ENCODE measurements at regions not wholly inside any gene's neighbourhood (a gene's known extent, or its start where the extent isn't known, plus 50 kb on each side); places are given as distances from the start of the nearest gene placed in this dataset.

GRCh38 chr22:49116021-49116420, 711.7 kb downstream of the BRD1 start:
- Histone ChIP-seq H4K20me1 (ENCODE audit: insufficient read depth, low read depth, low read length) (0 out of 2 replicates have a peak, but pooled peaks cover under 1% of the 10 kb centered on the region), H3K4me2 (ENCODE audit: low read depth, low read length, poor library complexity, severe bottlenecking) (no peak overlapping the region), H3K79me2 (ENCODE audit: low read length) (no peaks in the 10 kb centered on the region), H3K9me3 (ENCODE audit: low read length) (no peaks in the 10 kb centered on the region), H3K27me3 (ENCODE audit: low read length) (no peaks in the 10 kb centered on the region), H3K4me3 (ENCODE audit: low read length) (no peak overlapping the region), H2AFZ (ENCODE audit: low read length) (no peak overlapping the region), H3K4me1 (ENCODE audit: low read length) (no peaks in the 10 kb centered on the region), H3K9me2 (replicated peaks; ENCODE audit: insufficient read depth, low read length) (no peaks in the 10 kb centered on the region), H3K36me3 (ENCODE audit: insufficient read depth, low read length) (no peaks in the 10 kb centered on the region), H3K9ac (ENCODE audit: low read length) (no peak overlapping the region), H3K27ac (ENCODE audit: low read length) (no peak overlapping the region)
- DNase-seq, result no peak

DNA sequence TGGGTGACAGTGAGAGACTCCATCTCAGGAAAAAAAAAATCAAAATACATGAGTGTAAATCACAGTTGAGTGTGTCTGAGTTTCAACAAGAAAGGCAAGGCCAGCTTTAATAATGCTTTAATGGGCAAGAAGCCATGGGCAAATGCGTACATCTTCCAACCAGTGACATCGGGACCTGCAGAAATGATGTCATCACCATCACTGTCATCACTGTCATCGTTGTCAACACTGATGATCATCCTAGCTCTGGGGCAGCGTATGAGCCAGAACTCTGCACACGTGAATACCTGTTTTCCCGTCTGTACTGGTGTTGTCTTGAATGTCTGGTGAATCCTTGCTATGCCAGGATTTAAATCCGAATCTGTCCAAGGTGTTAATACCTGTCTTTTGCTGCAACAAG, 712.5 kb downstream of the BRD1 start:
- DNase-seq, result no peak

GRCh38 chr22:49113758-49114157, 713.9 kb downstream of the BRD1 start:
- Histone ChIP-seq H3K9me2 (replicated peaks; ENCODE audit: insufficient read depth, low read length) (no peaks in the 10 kb centered on the region), H2AFZ (ENCODE audit: low read length) (no peak overlapping the region), H3K79me2 (ENCODE audit: low read length) (no peaks in the 10 kb centered on the region), H4K20me1 (ENCODE audit: insufficient read depth, low read depth, low read length) (0 out of 2 replicates have a peak, but pooled peaks cover 5% of the 10 kb centered on the region), H3K36me3 (ENCODE audit: insufficient read depth, low read length) (no peaks in the 10 kb centered on the region), H3K4me3 (ENCODE audit: low read length) (no peak overlapping the region), H3K4me1 (ENCODE audit: low read length) (no peaks in the 10 kb centered on the region), H3K9me3 (ENCODE audit: low read length) (no peaks in the 10 kb centered on the region), H3K4me2 (ENCODE audit: low read depth, low read length, poor library complexity, severe bottlenecking) (no peak overlapping the region), H3K27ac (ENCODE audit: low read length) (no peak overlapping the region), H3K9ac (ENCODE audit: low read length) (no peak overlapping the region), H3K27me3 (ENCODE audit: low read length) (no peaks in the 10 kb centered on the region)
- DNase-seq, result no peak

More for the DNA sequence above, 712.5 kb downstream of the BRD1 start:
- Histone ChIP-seq H2AFZ (ENCODE audit: low read length) (no peak overlapping the region), H3K27me3 (ENCODE audit: low read length) (no peaks in the 10 kb centered on the region), H3K9me3 (ENCODE audit: low read length) (no peaks in the 10 kb centered on the region), H3K4me1 (ENCODE audit: low read length) (no peaks in the 10 kb centered on the region), H3K79me2 (ENCODE audit: low read length) (no peaks in the 10 kb centered on the region), H3K9ac (ENCODE audit: low read length) (no peak overlapping the region), H3K4me2 (ENCODE audit: low read depth, low read length, poor library complexity, severe bottlenecking) (no peak overlapping the region), H3K27ac (ENCODE audit: low read length) (no peak overlapping the region), H3K4me3 (ENCODE audit: low read length) (no peak overlapping the region), H3K9me2 (replicated peaks; ENCODE audit: insufficient read depth, low read length) (no peaks in the 10 kb centered on the region), H4K20me1 (ENCODE audit: insufficient read depth, low read depth, low read length) (0 out of 2 replicates have a peak, but pooled peaks cover 5% of the 10 kb centered on the region), H3K36me3 (ENCODE audit: insufficient read depth, low read length) (no peaks in the 10 kb centered on the region)

GRCh38 chr22:49112661-49113626, 714.7 kb downstream of the BRD1 start:
- Histone ChIP-seq H3K4me2 (ENCODE audit: low read depth, low read length, poor library complexity, severe bottlenecking) (no peak overlapping the region), H3K9ac (ENCODE audit: low read length) (no peak overlapping the region), H3K27ac (ENCODE audit: low read length) (no peak overlapping the region)

GRCh38 chr22:49112176-49112575, 715.5 kb downstream of the BRD1 start:
- H3K9ac ChIP-seq (ENCODE audit: low read length), result no peak overlapping the region
- no peaks in the 10 kb centered on the region for H3K4me1 ChIP-seq (ENCODE audit: low read length)
- no peaks in the 10 kb centered on the region for H3K9me2 ChIP-seq (replicated peaks; ENCODE audit: insufficient read depth, low read length)
- H3K27ac ChIP-seq (ENCODE audit: low read length), result no peak overlapping the region
- 0 out of 2 replicates have a peak, but pooled peaks cover 5% of the 10 kb centered on the region for H4K20me1 ChIP-seq (ENCODE audit: insufficient read depth, low read depth, low read length)
- H3K4me3 ChIP-seq (ENCODE audit: low read length), result no peak overlapping the region
- H3K9me3 ChIP-seq (ENCODE audit: low read length), result no peaks in the 10 kb centered on the region
- no peaks in the 10 kb centered on the region for H3K27me3 ChIP-seq (ENCODE audit: low read length)
- H3K79me2 ChIP-seq (ENCODE audit: low read length), result no peaks in the 10 kb centered on the region
- DNase-seq, result no peak
- no peak overlapping the region for H3K4me2 ChIP-seq (ENCODE audit: low read depth, low read length, poor library complexity, severe bottlenecking)
- no peaks in the 10 kb centered on the region for H3K36me3 ChIP-seq (ENCODE audit: insufficient read depth, low read length)
- no peak overlapping the region for H2AFZ ChIP-seq (ENCODE audit: low read length)

More at GRCh38 chr22:49112661-49113626, 714.7 kb downstream of the BRD1 start:
- H3K9me2 ChIP-seq (replicated peaks; ENCODE audit: insufficient read depth, low read length), result no peaks in the 10 kb centered on the region
- H4K20me1 ChIP-seq (ENCODE audit: insufficient read depth, low read depth, low read length), result 0 out of 2 replicates have a peak, but pooled peaks cover 5% of the 10 kb centered on the region
- no peaks in the 10 kb centered on the region for H3K4me1 ChIP-seq (ENCODE audit: low read length)
- H3K79me2 ChIP-seq (ENCODE audit: low read length), result no peaks in the 10 kb centered on the region
- no peaks in the 10 kb centered on the region for H3K36me3 ChIP-seq (ENCODE audit: insufficient read depth, low read length)
- H3K27me3 ChIP-seq (ENCODE audit: low read length), result no peaks in the 10 kb centered on the region
- no peak overlapping the region for H3K4me3 ChIP-seq (ENCODE audit: low read length)
- no peak overlapping the region for H2AFZ ChIP-seq (ENCODE audit: low read length)
- no peak for DNase-seq
- H3K9me3 ChIP-seq (ENCODE audit: low read length), result no peaks in the 10 kb centered on the region

GRCh38 chr22:49111085-49111484, 716.6 kb downstream of the BRD1 start:
- no peaks in the 10 kb centered on the region for H3K4me1 ChIP-seq (ENCODE audit: low read length)
- H3K36me3 ChIP-seq (ENCODE audit: insufficient read depth, low read length), result no peaks in the 10 kb centered on the region
- 0 out of 2 replicates have a peak, but pooled peaks cover 5% of the 10 kb centered on the region for H4K20me1 ChIP-seq (ENCODE audit: insufficient read depth, low read depth, low read length)
- H3K79me2 ChIP-seq (ENCODE audit: low read length), result no peaks in the 10 kb centered on the region
- no peak overlapping the region for H3K9ac ChIP-seq (ENCODE audit: low read length)
- H3K27ac ChIP-seq (ENCODE audit: low read length), result no peak overlapping the region
- H2AFZ ChIP-seq (ENCODE audit: low read length), result no peak overlapping the region
- no peak overlapping the region for H3K4me2 ChIP-seq (ENCODE audit: low read depth, low read length, poor library complexity, severe bottlenecking)
- H3K4me3 ChIP-seq (ENCODE audit: low read length), result no peak overlapping the region
- H3K9me2 ChIP-seq (replicated peaks; ENCODE audit: insufficient read depth, low read length), result no peaks in the 10 kb centered on the region
- no peak for DNase-seq
- no peaks in the 10 kb centered on the region for H3K27me3 ChIP-seq (ENCODE audit: low read length)
- no peaks in the 10 kb centered on the region for H3K9me3 ChIP-seq (ENCODE audit: low read length)

GRCh38 chr22:49108636-49109315, 718.9 kb downstream of the BRD1 start:
- no peak overlapping the region for H3K9ac ChIP-seq (ENCODE audit: low read length)
- H3K4me2 ChIP-seq (ENCODE audit: low read depth, low read length, poor library complexity, severe bottlenecking), result no peak overlapping the region
- 0 out of 2 replicates have a peak, but pooled peaks cover 5% of the 10 kb centered on the region for H4K20me1 ChIP-seq (ENCODE audit: insufficient read depth, low read depth, low read length)
- DNase-seq, result no peak
- no peak overlapping the region for H3K27ac ChIP-seq (ENCODE audit: low read length)
- no peaks in the 10 kb centered on the region for H3K36me3 ChIP-seq (ENCODE audit: insufficient read depth, low read length)
- H2AFZ ChIP-seq (ENCODE audit: low read length), result no peak overlapping the region
- H3K4me1 ChIP-seq (ENCODE audit: low read length), result no peaks in the 10 kb centered on the region
- H3K79me2 ChIP-seq (ENCODE audit: low read length), result no peaks in the 10 kb centered on the region
- no peaks in the 10 kb centered on the region for H3K9me2 ChIP-seq (replicated peaks; ENCODE audit: insufficient read depth, low read length)
- no peak overlapping the region for H3K4me3 ChIP-seq (ENCODE audit: low read length)
- H3K9me3 ChIP-seq (ENCODE audit: low read length), result no peaks in the 10 kb centered on the region
- no peaks in the 10 kb centered on the region for H3K27me3 ChIP-seq (ENCODE audit: low read length)

DNA sequence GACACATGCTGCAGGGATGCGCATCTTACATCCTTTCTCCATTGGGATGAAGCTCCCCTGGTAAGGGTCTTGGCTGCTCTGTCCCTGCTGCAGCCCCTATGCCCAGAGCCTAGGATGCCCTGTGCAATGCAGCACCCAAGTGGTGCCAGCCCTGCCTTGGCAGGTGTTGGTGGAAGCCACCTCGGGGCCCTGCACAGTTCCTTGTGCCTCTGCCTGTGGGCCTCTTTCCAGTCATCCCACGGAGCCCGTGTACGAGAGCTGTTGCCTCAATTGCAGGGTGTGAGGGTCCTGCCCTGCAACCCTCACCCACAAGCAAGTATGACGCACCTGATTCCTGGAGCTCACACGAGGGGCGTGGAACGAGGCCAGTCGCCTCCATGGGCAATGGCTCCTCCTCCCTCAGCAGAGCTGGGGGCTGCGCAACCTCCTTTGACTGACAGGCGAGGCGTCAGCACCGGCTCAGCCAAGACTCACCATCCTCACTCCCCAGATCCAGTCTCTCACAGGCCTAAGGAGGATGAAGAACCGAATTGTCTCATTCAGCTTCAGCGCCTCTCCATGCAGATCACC, 719.6 kb downstream of the BRD1 start:
- H3K79me2 ChIP-seq (ENCODE audit: low read length), result no peaks in the 10 kb centered on the region
- H3K4me2 ChIP-seq (ENCODE audit: low read depth, low read length, poor library complexity, severe bottlenecking), result no peak overlapping the region
- H3K27ac ChIP-seq (ENCODE audit: low read length), result no peak overlapping the region
- no peak overlapping the region for H3K9ac ChIP-seq (ENCODE audit: low read length)
- H3K4me3 ChIP-seq (ENCODE audit: low read length), result no peak overlapping the region
- H3K4me1 ChIP-seq (ENCODE audit: low read length), result no peaks in the 10 kb centered on the region
- 0 out of 2 replicates have a peak, but pooled peaks cover 5% of the 10 kb centered on the region for H4K20me1 ChIP-seq (ENCODE audit: insufficient read depth, low read depth, low read length)
- no peaks in the 10 kb centered on the region for H3K36me3 ChIP-seq (ENCODE audit: insufficient read depth, low read length)
- no peaks in the 10 kb centered on the region for H3K9me3 ChIP-seq (ENCODE audit: low read length)
- DNase-seq, result no peak
- H3K9me2 ChIP-seq (replicated peaks; ENCODE audit: insufficient read depth, low read length), result no peaks in the 10 kb centered on the region
- H3K27me3 ChIP-seq (ENCODE audit: low read length), result no peaks in the 10 kb centered on the region
- no peak overlapping the region for H2AFZ ChIP-seq (ENCODE audit: low read length)

All from Karpas-422 (cell line).